ENCODE measurements at regions not wholly inside any gene's neighbourhood (a gene's known extent, or its start where the extent isn't known, plus 50 kb on each side); places are given as distances from the start of the nearest gene placed in this dataset.

GRCh38 chr20:55605594-55605993 lies 399.7 kb downstream of the CBLN4 start:
- Histone ChIP-seq H3K36me3 (ENCODE audit: insufficient read depth, low read length) (no peaks in the 10 kb centered on the region), H3K9ac (ENCODE audit: low read depth, low read length, poor library complexity, severe bottlenecking) (no peak overlapping the region), H3K4me1 (ENCODE audit: insufficient read depth, low read length, poor library complexity, severe bottlenecking) (no peaks in the 10 kb centered on the region)

DNA sequence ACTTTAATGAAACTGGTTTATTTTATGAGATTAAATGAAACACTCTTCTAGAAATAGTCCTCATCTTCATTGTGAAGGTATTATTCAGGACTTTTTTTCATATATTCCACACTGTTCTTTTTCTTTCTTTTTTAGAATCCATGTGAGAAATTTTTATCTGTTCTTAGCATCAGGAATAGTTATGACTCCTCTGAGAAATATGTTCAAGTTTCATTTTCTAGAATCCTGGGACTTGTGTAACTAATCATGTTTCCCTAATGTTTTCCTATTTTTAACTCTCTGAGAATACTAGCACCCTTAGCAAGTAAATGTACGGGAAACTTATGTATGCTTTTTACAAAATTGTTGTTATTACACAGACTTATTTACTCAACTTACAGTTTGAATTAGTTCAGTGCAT lies 407.8 kb downstream of the CBLN4 start:
- H3K79me2 ChIP-seq (ENCODE audit: insufficient read depth, low read length) = no peaks in the 10 kb centered on the region
- no peak overlapping the region for H3K4me2 ChIP-seq (ENCODE audit: low read depth, low read length, poor library complexity, severe bottlenecking)
- H3K4me3 ChIP-seq (ENCODE audit: low read length, poor library complexity, severe bottlenecking) = no peak overlapping the region
- H4K20me1 ChIP-seq (ENCODE audit: insufficient read depth, low read length, poor library complexity, severe bottlenecking) = no peaks in the 10 kb centered on the region
- H3K9ac ChIP-seq (ENCODE audit: low read depth, low read length, poor library complexity, severe bottlenecking) = no peak overlapping the region
- no peaks in the 10 kb centered on the region for H3K9me3 ChIP-seq (ENCODE audit: insufficient read depth, low read depth, low read length)
- no peaks in the 10 kb centered on the region for H3F3A ChIP-seq (ENCODE audit: low read depth)
- no peak overlapping the region for H2AFZ ChIP-seq (ENCODE audit: low read length)
- H3K9me2 ChIP-seq (replicated peaks; ENCODE audit: low read depth, low read length) = no peaks in the 10 kb centered on the region
- H3K4me1 ChIP-seq (ENCODE audit: insufficient read depth, low read length, poor library complexity, severe bottlenecking) = no peaks in the 10 kb centered on the region
- no peaks in the 10 kb centered on the region for H3K27me3 ChIP-seq (ENCODE audit: insufficient read depth, low read length, poor library complexity, severe bottlenecking)
- TF ChIP-seq EZH2phosphoT487 (IDR thresholded peaks at IDR 0.05; ENCODE audit: borderline replicate concordance) = no peak
- no peaks in the 10 kb centered on the region for H3K36me3 ChIP-seq (ENCODE audit: insufficient read depth, low read length)

More at GRCh38 chr20:55605594-55605993, 399.7 kb downstream of the CBLN4 start:
- no peak overlapping the region for H3K4me2 ChIP-seq (ENCODE audit: low read depth, low read length, poor library complexity, severe bottlenecking)
- no peak overlapping the region for H3K4me3 ChIP-seq (ENCODE audit: low read length, poor library complexity, severe bottlenecking)
- no peak overlapping the region for H2AFZ ChIP-seq (ENCODE audit: low read length)
- TF ChIP-seq EZH2phosphoT487 (IDR thresholded peaks at IDR 0.05; ENCODE audit: borderline replicate concordance) = no peak
- TF ChIP-seq, protein P1, sequence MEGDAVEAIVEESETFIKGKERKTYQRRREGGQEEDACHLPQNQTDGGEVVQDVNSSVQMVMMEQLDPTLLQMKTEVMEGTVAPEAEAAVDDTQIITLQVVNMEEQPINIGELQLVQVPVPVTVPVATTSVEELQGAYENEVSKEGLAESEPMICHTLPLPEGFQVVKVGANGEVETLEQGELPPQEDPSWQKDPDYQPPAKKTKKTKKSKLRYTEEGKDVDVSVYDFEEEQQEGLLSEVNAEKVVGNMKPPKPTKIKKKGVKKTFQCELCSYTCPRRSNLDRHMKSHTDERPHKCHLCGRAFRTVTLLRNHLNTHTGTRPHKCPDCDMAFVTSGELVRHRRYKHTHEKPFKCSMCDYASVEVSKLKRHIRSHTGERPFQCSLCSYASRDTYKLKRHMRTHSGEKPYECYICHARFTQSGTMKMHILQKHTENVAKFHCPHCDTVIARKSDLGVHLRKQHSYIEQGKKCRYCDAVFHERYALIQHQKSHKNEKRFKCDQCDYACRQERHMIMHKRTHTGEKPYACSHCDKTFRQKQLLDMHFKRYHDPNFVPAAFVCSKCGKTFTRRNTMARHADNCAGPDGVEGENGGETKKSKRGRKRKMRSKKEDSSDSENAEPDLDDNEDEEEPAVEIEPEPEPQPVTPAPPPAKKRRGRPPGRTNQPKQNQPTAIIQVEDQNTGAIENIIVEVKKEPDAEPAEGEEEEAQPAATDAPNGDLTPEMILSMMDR (conservative IDR thresholded peaks at IDR 0.05; ENCODE audit: low read length) = no peak
- no peaks in the 10 kb centered on the region for H3K27me3 ChIP-seq (ENCODE audit: insufficient read depth, low read length, poor library complexity, severe bottlenecking)
- no peaks in the 10 kb centered on the region; the same call in 1 of the 2 replicates for H3K9me3 ChIP-seq (ENCODE audit: insufficient read depth, low read depth, low read length)
- H4K20me1 ChIP-seq (ENCODE audit: insufficient read depth, low read length, poor library complexity, severe bottlenecking) = no peaks in the 10 kb centered on the region
- H3F3A ChIP-seq (ENCODE audit: low read depth) = no peaks in the 10 kb centered on the region
- H3K79me2 ChIP-seq (ENCODE audit: insufficient read depth, low read length) = no peaks in the 10 kb centered on the region
- H3K9me2 ChIP-seq (replicated peaks; ENCODE audit: low read depth, low read length) = no peaks in the 10 kb centered on the region

GRCh38 chr20:55596431-55596830 lies 408.9 kb downstream of the CBLN4 start:
- H4K20me1 ChIP-seq (ENCODE audit: insufficient read depth, low read length, poor library complexity, severe bottlenecking) = no peaks in the 10 kb centered on the region
- no peaks in the 10 kb centered on the region for H3K27me3 ChIP-seq (ENCODE audit: insufficient read depth, low read length, poor library complexity, severe bottlenecking)
- H3K9ac ChIP-seq (ENCODE audit: low read depth, low read length, poor library complexity, severe bottlenecking) = no peak overlapping the region
- H3K4me1 ChIP-seq (ENCODE audit: insufficient read depth, low read length, poor library complexity, severe bottlenecking) = no peaks in the 10 kb centered on the region
- H3K36me3 ChIP-seq (ENCODE audit: insufficient read depth, low read length) = no peaks in the 10 kb centered on the region
- H3K9me2 ChIP-seq (replicated peaks; ENCODE audit: low read depth, low read length) = no peaks in the 10 kb centered on the region
- no peak overlapping the region for H2AFZ ChIP-seq (ENCODE audit: low read length)
- H3K79me2 ChIP-seq (ENCODE audit: insufficient read depth, low read length) = no peaks in the 10 kb centered on the region
- no peak overlapping the region for H3K4me3 ChIP-seq (ENCODE audit: low read length, poor library complexity, severe bottlenecking)
- no peaks in the 10 kb centered on the region for H3K9me3 ChIP-seq (ENCODE audit: insufficient read depth, low read depth, low read length)
- H3K4me2 ChIP-seq (ENCODE audit: low read depth, low read length, poor library complexity, severe bottlenecking) = no peak overlapping the region
- TF ChIP-seq EZH2phosphoT487 (IDR thresholded peaks at IDR 0.05; ENCODE audit: borderline replicate concordance) = no peak
- TF ChIP-seq, protein P1 (conservative IDR thresholded peaks at IDR 0.05; ENCODE audit: low read length) = no peak
- no peaks in the 10 kb centered on the region for H3F3A ChIP-seq (ENCODE audit: low read depth)

DNA sequence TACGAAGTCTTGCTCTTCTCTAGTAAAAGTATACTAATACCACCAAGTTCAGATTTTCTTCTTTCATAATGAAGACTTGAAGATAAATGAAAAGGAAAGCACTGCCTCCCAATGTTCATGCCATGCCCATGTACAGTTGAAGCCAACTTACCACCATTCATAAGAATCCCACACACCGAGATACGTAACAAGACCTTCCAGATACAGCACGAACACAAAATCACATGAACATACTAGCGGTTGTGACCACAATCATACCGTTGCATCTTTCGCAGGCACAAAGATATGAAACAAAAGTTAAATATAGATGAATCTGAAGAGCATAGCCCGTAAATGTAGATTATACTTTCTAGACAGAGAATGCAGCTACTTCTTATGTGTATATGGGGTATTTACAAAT lies 412.5 kb downstream of the CBLN4 start:
- no peak for TF ChIP-seq EZH2phosphoT487 (IDR thresholded peaks at IDR 0.05; ENCODE audit: borderline replicate concordance)
- TF ChIP-seq, protein P1 (conservative IDR thresholded peaks at IDR 0.05; ENCODE audit: low read length) = no peak
- Histone ChIP-seq H3K4me3 (ENCODE audit: low read length, poor library complexity, severe bottlenecking) (no peak overlapping the region), H3K36me3 (ENCODE audit: insufficient read depth, low read length) (no peaks in the 10 kb centered on the region), H3K9me2 (replicated peaks; ENCODE audit: low read depth, low read length) (no peaks in the 10 kb centered on the region), H3K9ac (ENCODE audit: low read depth, low read length, poor library complexity, severe bottlenecking) (no peak overlapping the region), H3K4me2 (ENCODE audit: low read depth, low read length, poor library complexity, severe bottlenecking) (no peak overlapping the region), H3K9me3 (ENCODE audit: insufficient read depth, low read depth, low read length) (no peaks in the 10 kb centered on the region), H3K79me2 (ENCODE audit: insufficient read depth, low read length) (no peaks in the 10 kb centered on the region), H2AFZ (ENCODE audit: low read length) (no peak overlapping the region), H4K20me1 (ENCODE audit: insufficient read depth, low read length, poor library complexity, severe bottlenecking) (no peaks in the 10 kb centered on the region), H3F3A (ENCODE audit: low read depth) (no peaks in the 10 kb centered on the region), H3K4me1 (ENCODE audit: insufficient read depth, low read length, poor library complexity, severe bottlenecking) (no peaks in the 10 kb centered on the region), H3K27me3 (ENCODE audit: insufficient read depth, low read length, poor library complexity, severe bottlenecking) (no peaks in the 10 kb centered on the region)
